H9 (cell line): ENCODE measurements at regions not wholly inside any gene's neighbourhood (a gene's known extent, or its start where the extent isn't known, plus 50 kb on each side); places are given as distances from the start of the nearest gene placed in this dataset.

Experiments used
- DNase-seq: peaks from one replicate; pipeline ENCODE4 v3.0.0-alpha.2; 2017
- H2AFZ ChIP-seq: one replicate; pipeline ENCODE4 v1.6.1; 2013; ENCODE audit warnings: mild to moderate bottlenecking, low read length, control low read depth, moderate library complexity
- H2AK5ac ChIP-seq: 2 replicates; pipeline ENCODE4 v1.6.1; 2013; ENCODE audit warnings: low read length, control low read depth, mixed read lengths; ENCODE audit not compliant: insufficient read length
- H2BK120ac ChIP-seq: one replicate; pipeline ENCODE4 v1.6.1; 2013; ENCODE audit warnings: low read depth, mild to moderate bottlenecking, low read length, control low read depth, inconsistent platforms; ENCODE audit not compliant: poor library complexity, severe bottlenecking
- H2BK12ac ChIP-seq: 2 replicates; pipeline ENCODE4 v1.6.1; 2013; ENCODE audit warnings: low read length, control low read depth, mixed read lengths, low read depth; ENCODE audit not compliant: insufficient read length
- H2BK15ac ChIP-seq: 2 replicates; pipeline ENCODE4 v1.6.1; 2013; ENCODE audit warnings: low read depth, low read length, control low read depth
- H2BK20ac ChIP-seq: one replicate; pipeline ENCODE4 v1.6.1; 2013; ENCODE audit warnings: low read depth, mild to moderate bottlenecking, low read length, control low read depth, inconsistent platforms; ENCODE audit not compliant: poor library complexity, severe bottlenecking
- H2BK5ac ChIP-seq: 2 replicates; pipeline ENCODE4 v1.6.1; 2013; ENCODE audit warnings: low read length, control low read depth, mixed read lengths; ENCODE audit not compliant: insufficient read length
- H3K14ac ChIP-seq: 2 replicates; pipeline ENCODE4 v1.6.1; 2013; ENCODE audit warnings: low read length, control low read depth; ENCODE audit not compliant: insufficient read depth
- H3K18ac ChIP-seq: 2 replicates; pipeline ENCODE4 v1.6.1; 2013; ENCODE audit warnings: low read depth, mild to moderate bottlenecking, mixed read lengths, low read length, control low read depth; ENCODE audit not compliant: insufficient read length
- H3K23ac ChIP-seq: 2 replicates; pipeline ENCODE4 v1.6.1; 2013; ENCODE audit warnings: low read length, control low read depth, mixed read lengths, low read depth; ENCODE audit not compliant: insufficient read length
- H3K23me2 ChIP-seq: 2 replicates; pipeline ENCODE4 v1.6.1; 2013; ENCODE audit warnings: low read depth, mild to moderate bottlenecking, mixed read lengths, low read length, control low read depth; ENCODE audit not compliant: insufficient read length, poor library complexity, severe bottlenecking
- H3K27ac ChIP-seq: 2 replicates; pipeline ENCODE4 v1.5.1; 2013; ENCODE audit warnings: low read length, control low read depth, mixed read lengths, low read depth; ENCODE audit not compliant: insufficient read length
- H3K27me3 ChIP-seq: 2 replicates; pipeline ENCODE4 v1.6.1; 2013; ENCODE audit warnings: low read length, control low read depth, inconsistent platforms; ENCODE audit not compliant: insufficient read depth
- H3K4ac ChIP-seq: 2 replicates; pipeline ENCODE4 v1.6.1; 2013; ENCODE audit warnings: low read depth, mild to moderate bottlenecking, control low read depth, inconsistent platforms, low read length, moderate library complexity
- H3K4me1 ChIP-seq: 2 replicates; pipeline ENCODE4 v1.6.1; 2013; ENCODE audit warnings: low read length, control low read depth, inconsistent platforms; ENCODE audit not compliant: insufficient read depth
- H3K4me2 ChIP-seq: 2 replicates; pipeline ENCODE4 v1.6.1; 2013; ENCODE audit warnings: low read length, control low read depth, mixed read lengths; ENCODE audit not compliant: insufficient read length, insufficient read depth
- H3K56ac ChIP-seq: 2 replicates; pipeline ENCODE4 v1.6.1; 2013; ENCODE audit warnings: low read depth, mild to moderate bottlenecking, mixed read lengths, low read length, control low read depth; ENCODE audit not compliant: insufficient read length
- H3K79me1 ChIP-seq: 2 replicates; pipeline ENCODE4 v1.6.1; 2013; ENCODE audit warnings: low read depth, mild to moderate bottlenecking, moderate library complexity, low read length, control low read depth, inconsistent platforms; ENCODE audit not compliant: insufficient read depth, poor library complexity, severe bottlenecking
- H3K79me2 ChIP-seq: 2 replicates; pipeline ENCODE4 v1.6.1; 2013; ENCODE audit warnings: low read length, control low read depth, inconsistent platforms; ENCODE audit not compliant: insufficient read depth
- H3K9ac ChIP-seq: 2 replicates; pipeline ENCODE4 v1.6.1; 2013; ENCODE audit warnings: low read length, control low read depth, mixed read lengths; ENCODE audit not compliant: insufficient read length; ENCODE audit errors: extremely low read depth
- H3K9me3 ChIP-seq: one replicate; pipeline ENCODE4 v1.6.1; 2013; ENCODE audit warnings: low read depth, low read length, inconsistent platforms; ENCODE audit not compliant: control insufficient read depth
- H3T11ph ChIP-seq: one replicate; pipeline ENCODE4 v1.6.1; 2013; ENCODE audit warnings: mild to moderate bottlenecking, low read length, control low read depth, inconsistent platforms
- H4K20me1 ChIP-seq: one replicate; pipeline ENCODE4 v1.6.1; 2013; ENCODE audit not compliant: control insufficient read depth, insufficient read length, insufficient read depth
- H4K5ac ChIP-seq: 2 replicates; pipeline ENCODE4 v1.6.1; 2013; ENCODE audit warnings: low read depth, mild to moderate bottlenecking, mixed read lengths, low read length, control low read depth; ENCODE audit not compliant: insufficient read length
- H4K8ac ChIP-seq: replicated peaks from 2 replicates; pipeline ENCODE4 v1.6.1; 2013; ENCODE audit warnings: low read length, control low read depth, mixed read lengths, low read depth; ENCODE audit not compliant: insufficient read length
- H4K91ac ChIP-seq: 2 replicates; pipeline ENCODE4 v1.6.1; 2013; ENCODE audit warnings: low read depth, mild to moderate bottlenecking, moderate library complexity, mixed read lengths, low read length, control low read depth; ENCODE audit not compliant: insufficient read length
- H3K27ac Mint-ChIP-seq, 3 experiments: 2 replicates in 2 of 3; 3 replicates in 1 of 3; pipeline ENCODE4 v1.8.0; 2020 to 2021; ENCODE audit warnings: mixed read lengths in 3 of 3, mild to moderate bottlenecking in 1 of 3, moderate library complexity in 1 of 3
- H3K27me3 Mint-ChIP-seq: 2 replicates; pipeline ENCODE4 v1.8.0; 2021; ENCODE audit warnings: low read depth, mild to moderate bottlenecking, moderate library complexity, mixed read lengths
- H3K36me3 Mint-ChIP-seq, 3 experiments: 2 replicates in 2 of 3; 3 replicates in 1 of 3; pipeline ENCODE4 v1.8.0; 2020 to 2021; ENCODE audit warnings: low read depth in 3 of 3, mixed read lengths in 3 of 3; ENCODE audit not compliant: insufficient read depth in 1 of 3
- H3K4me1 Mint-ChIP-seq, 2 experiments: 2 replicates each; pipeline ENCODE4 v1.8.0; 2020; ENCODE audit warnings: mixed read lengths in 2 of 2
- H3K4me3 Mint-ChIP-seq, 2 experiments: 2 replicates in 1 of 2; 3 replicates in 1 of 2; pipeline ENCODE4 v1.8.0; 2020 to 2021; ENCODE audit warnings: mild to moderate bottlenecking in 2 of 2, mixed read lengths in 2 of 2, moderate library complexity in 1 of 2
- H3K9me3 Mint-ChIP-seq, 2 experiments: 2 replicates in 1 of 2; 3 replicates in 1 of 2; pipeline ENCODE4 v1.8.0; 2020; ENCODE audit warnings: mild to moderate bottlenecking in 2 of 2, mixed read lengths in 2 of 2, moderate library complexity in 1 of 2
- CTCF ChIP-seq: fragments of 200-600 bp; sonication (generic); conservative IDR thresholded peaks from 3 replicates; pipeline ENCODE4 v1.8.0; 2021; ENCODE audit warnings: antibody characterized with exemption, mild to moderate bottlenecking
- WGBS: extraction: QIAGEN DNeasy Blood & Tissue Kit; methylation state at CpG from one replicate; pipeline ENCODE4 v1.1.7; 2013; ENCODE audit warnings: missing lambda C conversion rate, low lambda C conversion rate, mixed read lengths; ENCODE audit not compliant: insufficient read length; ENCODE audit errors: extremely low coverage; 5-methylcytosine and 5-hydroxymethylcytosine counted together

GRCh38 chr3:28637742-28638141 is 289.1 kb upstream of the AZI2 start:
- no peak overlapping the region for H3K27ac ChIP-seq
- H2AK5ac ChIP-seq = no peak overlapping the region
- no peak for DNase-seq
- no peak overlapping the region for H3K9ac ChIP-seq
- H2AFZ ChIP-seq = no peak overlapping the region
- Mint-ChIP-seq H3K36me3 (no peaks in the 10 kb centered on the region), H3K27ac (no peak overlapping the region), H3K4me1 (no peaks in the 10 kb centered on the region), H3K4me3 (no peak overlapping the region), H3K27me3 (no peaks in the 10 kb centered on the region), H3K9me3 (no peaks in the 10 kb centered on the region; a peak in 1 of 5 replicates)
- H2BK12ac ChIP-seq = no peak overlapping the region
- H2BK20ac ChIP-seq = no peak overlapping the region
- no peak overlapping the region for H2BK120ac ChIP-seq
- H3K79me1 ChIP-seq = no peaks in the 10 kb centered on the region
- H3K4ac ChIP-seq = no peak overlapping the region
- H3T11ph ChIP-seq = no peak overlapping the region
- no peak overlapping the region for H3K14ac ChIP-seq
- H3K9me3 ChIP-seq = no peaks in the 10 kb centered on the region
- no peak overlapping the region for H3K4me2 ChIP-seq
- no peak overlapping the region for H3K23ac ChIP-seq
- no peaks in the 10 kb centered on the region for H4K20me1 ChIP-seq
- no peak overlapping the region for H3K56ac ChIP-seq
- H4K91ac ChIP-seq = no peak overlapping the region
- H2BK5ac ChIP-seq = no peak overlapping the region
- H3K27me3 ChIP-seq = no peaks in the 10 kb centered on the region
- TF ChIP-seq CTCF = no peak
- WGBS = no CpG with 5 or more reads among the region's 3 CpGs
- H3K4me1 ChIP-seq = no peaks in the 10 kb centered on the region
- no peaks in the 10 kb centered on the region for H3K79me2 ChIP-seq
- no peak overlapping the region for H4K8ac ChIP-seq
- no peak overlapping the region for H4K5ac ChIP-seq
- no peaks in the 10 kb centered on the region for H3K23me2 ChIP-seq
- H2BK15ac ChIP-seq = no peak overlapping the region
- no peak overlapping the region for H3K18ac ChIP-seq
